ENCODE measurements at regions not wholly inside any gene's neighbourhood (a gene's known extent, or its start where the extent isn't known, plus 50 kb on each side); places are given as distances from the start of the nearest gene placed in this dataset.
"Not testable (repeated sequence)": the region's sequence is repeated elsewhere in the genome, so short reads cannot be mapped to it uniquely, and the experiment has no call there.

DNA sequence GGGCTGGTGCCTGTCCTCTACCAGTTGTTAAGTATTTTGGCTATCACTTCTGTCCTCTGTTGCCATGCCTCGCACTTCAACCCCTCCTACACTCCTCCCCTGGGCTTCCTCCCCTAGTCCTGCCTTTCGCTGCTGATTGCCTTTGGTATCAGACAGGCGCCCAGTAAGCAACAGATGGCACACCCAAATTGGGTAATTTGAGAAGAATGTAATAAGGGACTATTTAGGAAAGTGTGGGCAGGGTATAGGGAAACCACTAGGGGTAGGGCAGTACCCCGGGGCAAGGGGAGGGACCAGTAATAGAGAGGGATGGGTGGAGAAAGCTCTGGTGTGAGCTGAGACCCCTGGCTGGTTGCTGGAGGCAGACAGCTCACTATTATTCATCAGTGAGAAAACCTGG is 172.7 kb upstream of the USP9X start:
- peaks cover 26% of the 10 kb centered on the region for H3K4me1 Mint-ChIP-seq (ENCODE audit: low read depth, unreplicated experiment)
- H3K27ac Mint-ChIP-seq (ENCODE audit: unreplicated experiment), result peak overlapping the region; percentile 47
- FAIRE-seq (no peak), DNase-seq (ENCODE audit: low read depth) (no peak)
- Histone ChIP-seq H3K27ac (ENCODE audit: low read depth, low read length) (no peak overlapping the region), H3K79me2 (ENCODE audit: insufficient read depth, low read length) (no peaks in the 10 kb centered on the region), H4K20me1 (ENCODE audit: insufficient read depth, low read length) (no peaks in the 10 kb centered on the region), H3K4me1 (ENCODE audit: insufficient read depth, low read length) (peaks cover 16% of the 10 kb centered on the region), H3K9ac (ENCODE audit: low read length) (no peak overlapping the region), H3K27me3 (ENCODE audit: insufficient read depth, low read length) (no peaks in the 10 kb centered on the region), H3K4me2 (ENCODE audit: low read length) (no peak overlapping the region), H3K4me3 (ENCODE audit: insufficient read depth, low read depth, low read length) (no peak overlapping the region), H2AFZ (ENCODE audit: low read depth, low read length) (no peak overlapping the region), H3K9me3 (ENCODE audit: insufficient read depth, low read depth, low read length) (no peaks in the 10 kb centered on the region), H3K36me3 (ENCODE audit: insufficient read depth, low read length) (no peaks in the 10 kb centered on the region)
- H3K4me3 Mint-ChIP-seq (ENCODE audit: unreplicated experiment), result no peak overlapping the region
- no peaks in the 10 kb centered on the region for H3K27me3 Mint-ChIP-seq (ENCODE audit: low read depth, unreplicated experiment)
- H3K36me3 Mint-ChIP-seq (ENCODE audit: low read depth, unreplicated experiment), result no peaks in the 10 kb centered on the region
- H3K9me3 Mint-ChIP-seq (ENCODE audit: unreplicated experiment), result no peaks in the 10 kb centered on the region
- TF ChIP-seq, protein P1, sequence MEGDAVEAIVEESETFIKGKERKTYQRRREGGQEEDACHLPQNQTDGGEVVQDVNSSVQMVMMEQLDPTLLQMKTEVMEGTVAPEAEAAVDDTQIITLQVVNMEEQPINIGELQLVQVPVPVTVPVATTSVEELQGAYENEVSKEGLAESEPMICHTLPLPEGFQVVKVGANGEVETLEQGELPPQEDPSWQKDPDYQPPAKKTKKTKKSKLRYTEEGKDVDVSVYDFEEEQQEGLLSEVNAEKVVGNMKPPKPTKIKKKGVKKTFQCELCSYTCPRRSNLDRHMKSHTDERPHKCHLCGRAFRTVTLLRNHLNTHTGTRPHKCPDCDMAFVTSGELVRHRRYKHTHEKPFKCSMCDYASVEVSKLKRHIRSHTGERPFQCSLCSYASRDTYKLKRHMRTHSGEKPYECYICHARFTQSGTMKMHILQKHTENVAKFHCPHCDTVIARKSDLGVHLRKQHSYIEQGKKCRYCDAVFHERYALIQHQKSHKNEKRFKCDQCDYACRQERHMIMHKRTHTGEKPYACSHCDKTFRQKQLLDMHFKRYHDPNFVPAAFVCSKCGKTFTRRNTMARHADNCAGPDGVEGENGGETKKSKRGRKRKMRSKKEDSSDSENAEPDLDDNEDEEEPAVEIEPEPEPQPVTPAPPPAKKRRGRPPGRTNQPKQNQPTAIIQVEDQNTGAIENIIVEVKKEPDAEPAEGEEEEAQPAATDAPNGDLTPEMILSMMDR (IDR thresholded peaks at IDR 0.05; ENCODE audit: insufficient read depth, low read depth, low read length), result no peak
- no peak for TF ChIP-seq EZH2 (IDR thresholded peaks at IDR 0.05; ENCODE audit: insufficient read depth, low read length)

DNA sequence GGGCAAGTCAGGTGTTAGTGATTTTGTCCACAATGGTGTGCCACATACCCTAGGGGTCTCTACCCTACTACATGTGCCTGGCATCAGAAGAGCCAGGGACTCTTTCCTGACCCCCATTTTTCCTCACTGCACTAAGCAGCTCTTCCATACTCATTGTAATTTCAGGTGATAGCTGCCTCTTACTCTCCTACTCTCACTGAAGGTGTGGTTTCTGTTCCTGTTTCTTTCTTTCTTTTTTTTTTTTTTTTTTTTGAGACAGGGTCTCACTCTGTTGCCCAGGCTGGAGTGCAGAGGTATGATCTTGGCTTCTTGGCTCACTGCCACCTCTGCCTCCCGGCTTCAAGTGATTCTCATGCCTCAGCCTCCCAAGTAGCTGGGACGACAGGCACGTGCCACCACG is 164.9 kb upstream of the USP9X start:
- FAIRE-seq, result no peak
- TF ChIP-seq EZH2 (IDR thresholded peaks at IDR 0.05; ENCODE audit: insufficient read depth, low read length), result no peak
- TF ChIP-seq, protein P1 (IDR thresholded peaks at IDR 0.05; ENCODE audit: insufficient read depth, low read depth, low read length), result no peak
- H3K4me1 Mint-ChIP-seq (ENCODE audit: low read depth, unreplicated experiment), result peaks cover 12% of the 10 kb centered on the region

DNA sequence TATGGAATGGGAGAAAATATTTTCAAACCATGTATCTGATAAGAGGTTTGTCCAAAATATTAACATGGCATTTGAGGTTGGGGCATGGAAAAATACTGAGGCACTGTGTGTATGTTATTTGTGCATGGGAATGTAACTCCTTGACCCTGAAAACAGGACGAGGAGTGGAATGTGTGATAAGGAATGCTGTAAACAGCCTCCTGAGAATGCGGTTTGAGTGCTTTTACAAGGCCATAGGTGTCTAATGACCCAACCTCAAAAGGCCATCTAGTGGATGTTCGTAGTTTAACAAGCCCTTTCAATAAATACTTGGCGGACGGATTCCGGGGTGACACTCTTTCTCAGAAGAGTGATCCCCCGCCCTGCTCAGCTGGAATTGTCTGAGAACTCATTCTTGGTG is 162.9 kb upstream of the USP9X start:
- Mint-ChIP-seq H3K4me3 (ENCODE audit: unreplicated experiment) (no peak overlapping the region), H3K36me3 (ENCODE audit: low read depth, unreplicated experiment) (no peaks in the 10 kb centered on the region), H3K9me3 (ENCODE audit: unreplicated experiment) (no peaks in the 10 kb centered on the region), H3K4me1 (ENCODE audit: low read depth, unreplicated experiment) (peaks cover 9% of the 10 kb centered on the region), H3K27ac (ENCODE audit: unreplicated experiment) (peak overlapping the region; percentile 84), H3K27me3 (ENCODE audit: low read depth, unreplicated experiment) (no peaks in the 10 kb centered on the region)
- no peak for TF ChIP-seq EZH2 (IDR thresholded peaks at IDR 0.05; ENCODE audit: insufficient read depth, low read length)
- TF ChIP-seq, protein P1 (IDR thresholded peaks at IDR 0.05; ENCODE audit: insufficient read depth, low read depth, low read length), result no peak
- Histone ChIP-seq H3K9me3 (ENCODE audit: insufficient read depth, low read depth, low read length) (no peaks in the 10 kb centered on the region), H3K36me3 (ENCODE audit: insufficient read depth, low read length) (no peaks in the 10 kb centered on the region), H3K79me2 (ENCODE audit: insufficient read depth, low read length) (no peaks in the 10 kb centered on the region), H4K20me1 (ENCODE audit: insufficient read depth, low read length) (no peaks in the 10 kb centered on the region), H3K4me2 (ENCODE audit: low read length) (no peak overlapping the region), H3K27me3 (ENCODE audit: insufficient read depth, low read length) (no peaks in the 10 kb centered on the region), H3K9ac (ENCODE audit: low read length) (no peak overlapping the region), H3K4me3 (ENCODE audit: insufficient read depth, low read depth, low read length) (no peak overlapping the region), H2AFZ (ENCODE audit: low read depth, low read length) (no peak overlapping the region), H3K4me1 (ENCODE audit: insufficient read depth, low read length) (no peaks in the 10 kb centered on the region), H3K27ac (ENCODE audit: low read depth, low read length) (no peak overlapping the region)
- peak; percentile 73 for DNase-seq (ENCODE audit: low read depth)
- peak; percentile 96 for FAIRE-seq

More for the DNA sequence above, 164.9 kb upstream of the USP9X start:
- Mint-ChIP-seq H3K9me3 (ENCODE audit: unreplicated experiment) (no peaks in the 10 kb centered on the region), H3K27ac (ENCODE audit: unreplicated experiment) (no peak overlapping the region), H3K4me3 (ENCODE audit: unreplicated experiment) (no peak overlapping the region), H3K36me3 (ENCODE audit: low read depth, unreplicated experiment) (no peaks in the 10 kb centered on the region), H3K27me3 (ENCODE audit: low read depth, unreplicated experiment) (no peaks in the 10 kb centered on the region)
- Histone ChIP-seq H3K27ac (ENCODE audit: low read depth, low read length) (no peak overlapping the region), H4K20me1 (ENCODE audit: insufficient read depth, low read length) (no peaks in the 10 kb centered on the region), H3K4me2 (ENCODE audit: low read length) (no peak overlapping the region), H3K9ac (ENCODE audit: low read length) (no peak overlapping the region), H3K4me3 (ENCODE audit: insufficient read depth, low read depth, low read length) (no peak overlapping the region), H3K4me1 (ENCODE audit: insufficient read depth, low read length) (no peaks in the 10 kb centered on the region), H3K79me2 (ENCODE audit: insufficient read depth, low read length) (no peaks in the 10 kb centered on the region), H3K9me3 (ENCODE audit: insufficient read depth, low read depth, low read length) (no peaks in the 10 kb centered on the region), H3K36me3 (ENCODE audit: insufficient read depth, low read length) (no peaks in the 10 kb centered on the region), H3K27me3 (ENCODE audit: insufficient read depth, low read length) (no peaks in the 10 kb centered on the region), H2AFZ (ENCODE audit: low read depth, low read length) (no peak overlapping the region)
- no peak for DNase-seq (ENCODE audit: low read depth)

DNA sequence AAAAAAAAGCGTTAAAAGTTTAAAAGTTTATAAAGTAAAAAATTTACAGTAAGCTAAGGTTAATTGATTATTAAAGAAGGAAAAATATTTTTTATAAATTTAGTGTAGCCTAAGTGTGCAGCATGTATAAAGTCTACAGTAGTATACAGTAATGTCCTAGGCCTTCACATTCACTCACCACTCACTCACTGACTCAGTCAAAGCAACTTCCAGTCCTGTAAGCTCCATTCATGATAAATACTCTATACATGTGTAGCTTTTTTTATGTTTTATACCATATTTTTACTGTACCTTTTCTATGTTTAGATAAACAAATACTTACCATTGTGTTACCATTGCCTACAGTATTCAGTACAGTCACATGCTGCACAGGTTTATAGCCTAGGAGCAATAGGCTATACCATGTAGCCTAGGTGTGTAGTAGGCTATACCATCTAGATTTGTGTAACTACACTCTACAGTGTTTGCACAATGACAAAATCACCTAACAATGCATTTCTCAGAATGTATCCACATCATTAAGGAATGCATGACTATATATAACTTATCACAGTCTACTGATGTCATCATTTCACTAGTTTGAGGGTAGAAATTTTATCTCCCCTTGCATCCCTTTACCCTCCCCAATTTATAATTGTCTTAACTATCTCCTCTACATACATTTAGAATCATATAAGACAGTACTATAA is 158.4 kb upstream of the USP9X start:
- H3K27ac ChIP-seq (ENCODE audit: low read depth, low read length), result peak overlapping the region; percentile 84
- H3K27me3 ChIP-seq (ENCODE audit: insufficient read depth, low read length); H3K9me3 ChIP-seq (ENCODE audit: insufficient read depth, low read depth, low read length); H4K20me1 ChIP-seq (ENCODE audit: insufficient read depth, low read length); H3K9ac ChIP-seq (ENCODE audit: low read length); H3K4me3 Mint-ChIP-seq (ENCODE audit: unreplicated experiment); H3K36me3 Mint-ChIP-seq (ENCODE audit: low read depth, unreplicated experiment); H3K79me2 ChIP-seq (ENCODE audit: insufficient read depth, low read length); H3K9me3 Mint-ChIP-seq (ENCODE audit: unreplicated experiment); H2AFZ ChIP-seq (ENCODE audit: low read depth, low read length); H3K27me3 Mint-ChIP-seq (ENCODE audit: low read depth, unreplicated experiment); H3K4me2 ChIP-seq (ENCODE audit: low read length); H3K4me3 ChIP-seq (ENCODE audit: insufficient read depth, low read depth, low read length); H3K4me1 ChIP-seq (ENCODE audit: insufficient read depth, low read length); H3K36me3 ChIP-seq (ENCODE audit: insufficient read depth, low read length): not testable (repeated sequence)
- FAIRE-seq, result peak; percentile 99
- peak; percentile 70 for DNase-seq (ENCODE audit: low read depth)
- Mint-ChIP-seq H3K27ac (ENCODE audit: unreplicated experiment) (peak overlapping the region; percentile 72), H3K4me1 (ENCODE audit: low read depth, unreplicated experiment) (peaks cover 10% of the 10 kb centered on the region)
